ENCODE measurements at regions not wholly inside any gene's neighbourhood (a gene's known extent, or its start where the extent isn't known, plus 50 kb on each side); places are given as distances from the start of the nearest gene placed in this dataset.

- H3K27ac ChIP-seq (ENCODE audit: low read depth, low read length, poor library complexity, severe bottlenecking), result no peak overlapping the region
- H3K79me2 ChIP-seq (ENCODE audit: insufficient read depth, low read length), result no peaks in the 10 kb centered on the region
- no peaks in the 10 kb centered on the region for H3K4me1 ChIP-seq (ENCODE audit: insufficient read depth, low read length, severe bottlenecking)
- TF ChIP-seq EZH2 (IDR thresholded peaks at IDR 0.05; ENCODE audit: borderline replicate concordance, low read length) (no peak), CTCF (IDR thresholded peaks at IDR 0.05; ENCODE audit: low read length) (no peak)
- H3K9me3 ChIP-seq (ENCODE audit: low read length), result no peaks in the 10 kb centered on the region
- H3K9me2 ChIP-seq (ENCODE audit: low read depth, low read length), result no peaks in the 10 kb centered on the region
- no peak overlapping the region for H3K4me3 ChIP-seq (ENCODE audit: low read depth, low read length, poor library complexity, severe bottlenecking)
- no peaks in the 10 kb centered on the region for H3F3A ChIP-seq (ENCODE audit: insufficient read depth, low read length)
- H3K4me2 ChIP-seq (ENCODE audit: low read length), result no peak overlapping the region
- no peaks in the 10 kb centered on the region for H3K36me3 ChIP-seq (ENCODE audit: insufficient read depth, low read length)
- no peak overlapping the region for H2AFZ ChIP-seq (ENCODE audit: low read length)
- no peaks in the 10 kb centered on the region for H4K20me1 ChIP-seq (ENCODE audit: insufficient read depth, low read length)
- no peak overlapping the region for H3K9ac ChIP-seq (ENCODE audit: low read length)
- no peaks in the 10 kb centered on the region for H3K27me3 ChIP-seq (ENCODE audit: insufficient read depth, low read length)
Measured at GRCh38 chr2:138202762-138203161, 238.5 kb downstream of the HNMT start.

GRCh38 chr2:138205281-138205680, 241.0 kb downstream of the HNMT start:
- Histone ChIP-seq H3K4me1 (ENCODE audit: insufficient read depth, low read length, severe bottlenecking) (no peaks in the 10 kb centered on the region), H4K20me1 (ENCODE audit: insufficient read depth, low read length) (no peaks in the 10 kb centered on the region), H3K4me3 (ENCODE audit: low read depth, low read length, poor library complexity, severe bottlenecking) (no peak overlapping the region), H2AFZ (ENCODE audit: low read length) (no peak overlapping the region), H3K79me2 (ENCODE audit: insufficient read depth, low read length) (no peaks in the 10 kb centered on the region), H3F3A (ENCODE audit: insufficient read depth, low read length) (no peaks in the 10 kb centered on the region), H3K36me3 (ENCODE audit: insufficient read depth, low read length) (no peaks in the 10 kb centered on the region), H3K27ac (ENCODE audit: low read depth, low read length, poor library complexity, severe bottlenecking) (no peak overlapping the region), H3K9me3 (ENCODE audit: low read length) (no peaks in the 10 kb centered on the region), H3K9me2 (ENCODE audit: low read depth, low read length) (no peaks in the 10 kb centered on the region), H3K4me2 (ENCODE audit: low read length) (no peak overlapping the region), H3K27me3 (ENCODE audit: insufficient read depth, low read length) (no peaks in the 10 kb centered on the region), H3K9ac (ENCODE audit: low read length) (no peak overlapping the region)
- no peak for TF ChIP-seq CTCF (IDR thresholded peaks at IDR 0.05; ENCODE audit: low read length)
- TF ChIP-seq EZH2 (IDR thresholded peaks at IDR 0.05; ENCODE audit: borderline replicate concordance, low read length), result no peak

GRCh38 chr2:138207074-138207930, 243.0 kb downstream of the HNMT start:
- H3K4me3 ChIP-seq (ENCODE audit: low read depth, low read length, poor library complexity, severe bottlenecking), result no peak overlapping the region
- TF ChIP-seq CTCF (IDR thresholded peaks at IDR 0.05; ENCODE audit: low read length) (no peak), EZH2 (IDR thresholded peaks at IDR 0.05; ENCODE audit: borderline replicate concordance, low read length) (no peak)
- H2AFZ ChIP-seq (ENCODE audit: low read length), result no peak overlapping the region
- no peaks in the 10 kb centered on the region for H3F3A ChIP-seq (ENCODE audit: insufficient read depth, low read length)
- H3K4me1 ChIP-seq (ENCODE audit: insufficient read depth, low read length, severe bottlenecking), result no peaks in the 10 kb centered on the region
- H4K20me1 ChIP-seq (ENCODE audit: insufficient read depth, low read length), result no peaks in the 10 kb centered on the region
- no peaks in the 10 kb centered on the region for H3K9me3 ChIP-seq (ENCODE audit: low read length)
- H3K27me3 ChIP-seq (ENCODE audit: insufficient read depth, low read length), result no peaks in the 10 kb centered on the region
- no peak overlapping the region for H3K27ac ChIP-seq (ENCODE audit: low read depth, low read length, poor library complexity, severe bottlenecking)
- no peaks in the 10 kb centered on the region for H3K79me2 ChIP-seq (ENCODE audit: insufficient read depth, low read length)
- no peaks in the 10 kb centered on the region for H3K36me3 ChIP-seq (ENCODE audit: insufficient read depth, low read length)
- no peak overlapping the region for H3K9ac ChIP-seq (ENCODE audit: low read length)
- H3K4me2 ChIP-seq (ENCODE audit: low read length), result no peak overlapping the region
- H3K9me2 ChIP-seq (ENCODE audit: low read depth, low read length), result no peaks in the 10 kb centered on the region
